Germinal center (tissue), 1 donor: ENCODE measurements at regions not wholly inside any gene's neighbourhood (a gene's known extent, or its start where the extent isn't known, plus 50 kb on each side); places are given as distances from the start of the nearest gene placed in this dataset.

ENCODE experiments used
- DNase-seq: peaks from one replicate; pipeline ENCODE4 v3.0.0; 2012; ENCODE audit warnings: mixed read lengths, low spot score

- no peak for DNase-seq
Observed at GRCh38 chr9:89911721-89912604, 307.2 kb downstream of the GADD45G start.

- DNase-seq = no peak
Observed at GRCh38 chr9:89912605-89912953, 307.8 kb downstream of the GADD45G start.

DNA sequence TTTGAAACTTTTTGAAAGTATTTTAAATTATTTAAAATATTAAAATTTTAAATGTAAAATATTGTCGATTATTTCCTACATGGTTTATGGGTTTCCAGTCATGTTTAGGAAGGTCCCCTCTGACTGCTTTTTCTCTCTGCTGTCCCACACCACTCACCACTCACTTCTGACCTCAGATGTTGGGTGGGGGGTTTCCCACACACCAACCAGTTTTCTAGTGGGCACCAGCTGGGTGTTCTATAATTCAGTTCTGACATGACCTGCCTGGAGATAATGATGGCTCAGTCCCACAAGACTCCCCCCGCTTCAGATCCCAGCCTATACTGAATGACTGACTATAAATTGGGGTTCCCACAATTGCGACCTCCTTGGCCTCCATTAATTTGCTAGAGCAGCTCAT is 310.4 kb downstream of the GADD45G start:
- DNase-seq = no peak

- DNase-seq = no peak
Observed at GRCh38 chr9:89916001-89916597, 311.3 kb downstream of the GADD45G start.

DNA sequence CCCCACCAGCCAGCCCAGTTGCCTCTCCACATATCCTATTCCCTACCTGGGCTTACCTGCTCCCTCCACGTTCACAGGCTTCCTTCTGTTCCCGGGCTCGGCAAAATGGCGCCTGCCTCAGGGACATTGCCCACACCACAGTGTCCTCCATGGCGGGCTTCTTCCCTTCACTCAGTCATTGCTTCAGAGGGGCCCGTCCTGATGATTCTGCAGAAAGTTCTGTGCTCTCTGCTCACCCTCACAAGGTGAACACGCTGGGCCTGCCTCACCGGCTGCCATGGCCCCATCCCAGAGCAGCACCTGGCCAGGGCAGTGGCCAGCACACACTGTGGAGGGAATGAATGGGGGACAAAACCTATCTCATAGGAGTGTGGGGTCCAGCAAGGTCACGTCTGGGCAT is 313.0 kb downstream of the GADD45G start:
- DNase-seq = no peak

DNA sequence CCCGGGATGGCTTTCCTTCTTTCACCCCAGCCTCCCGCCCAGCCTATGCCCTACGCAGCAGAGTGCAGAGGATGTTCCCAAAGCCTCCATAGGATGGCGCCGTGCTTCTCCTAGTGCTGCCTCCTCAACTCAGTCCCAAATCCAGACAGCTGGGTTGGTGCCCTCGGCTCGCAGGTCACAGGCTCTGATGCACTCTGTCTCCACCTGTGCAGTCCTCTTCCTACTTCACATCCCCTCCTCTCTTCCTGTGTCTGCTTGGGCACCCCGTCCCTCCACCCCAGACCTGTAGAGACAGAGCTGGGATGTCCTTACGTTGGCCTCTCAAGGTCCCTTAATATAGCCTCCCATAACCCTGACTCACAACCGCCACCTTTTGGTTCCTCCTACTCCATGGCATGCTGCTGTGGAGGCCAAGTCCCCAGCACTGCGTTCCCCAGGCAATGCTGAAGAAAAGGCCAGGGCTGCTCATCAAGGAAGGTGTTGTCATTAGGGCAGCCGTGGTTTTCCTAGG is 314.4 kb downstream of the GADD45G start:
- DNase-seq = peak; percentile 27

GRCh38 chr9:89920131-89920530 is 315.3 kb downstream of the GADD45G start:
- DNase-seq = no peak

DNA sequence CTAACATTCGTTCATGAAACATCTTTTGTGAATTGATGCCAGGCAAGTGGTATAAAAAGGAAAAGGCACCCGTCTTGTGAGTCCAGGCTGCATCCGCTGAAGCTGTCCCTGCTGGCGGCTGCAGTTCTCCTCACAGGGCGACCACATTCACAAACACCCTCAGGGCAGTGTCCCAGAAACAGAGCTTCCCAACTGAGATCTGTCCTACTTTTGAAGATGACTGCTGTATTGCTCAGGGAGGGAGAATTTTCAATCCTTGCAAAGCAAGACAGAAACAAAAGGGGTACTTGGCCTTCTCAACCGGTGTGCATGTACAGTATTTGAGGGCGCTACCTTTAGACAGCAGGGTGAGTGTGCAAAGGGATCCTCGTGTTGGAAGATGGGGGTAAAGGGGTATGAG is 316.1 kb downstream of the GADD45G start:
- no peak for DNase-seq

GRCh38 chr9:89922099-89922498 is 317.3 kb downstream of the GADD45G start:
- no peak for DNase-seq

DNA sequence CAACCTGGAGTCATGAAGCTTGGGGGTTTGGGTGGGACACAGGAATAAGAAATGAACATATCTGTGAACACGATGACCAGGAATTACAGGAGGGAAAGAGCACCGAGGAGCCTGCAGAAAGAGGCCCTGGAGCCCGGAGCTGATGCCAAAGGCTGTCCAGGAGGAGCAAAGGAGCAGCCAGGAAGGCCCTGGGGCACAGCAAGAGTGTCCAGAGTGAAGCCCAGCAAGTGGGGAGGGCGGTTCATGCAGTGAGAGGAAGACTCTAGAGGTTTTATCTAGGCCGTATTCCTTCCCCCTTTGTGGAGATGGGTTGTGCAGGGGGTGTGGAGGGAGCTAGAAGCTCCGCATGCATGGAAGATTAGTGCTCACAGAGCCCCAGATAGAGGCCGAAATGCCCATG is 318.4 kb downstream of the GADD45G start:
- no peak for DNase-seq

- peak; percentile 25 for DNase-seq
Observed at GRCh38 chr9:89923961-89924504, 319.2 kb downstream of the GADD45G start.

DNA sequence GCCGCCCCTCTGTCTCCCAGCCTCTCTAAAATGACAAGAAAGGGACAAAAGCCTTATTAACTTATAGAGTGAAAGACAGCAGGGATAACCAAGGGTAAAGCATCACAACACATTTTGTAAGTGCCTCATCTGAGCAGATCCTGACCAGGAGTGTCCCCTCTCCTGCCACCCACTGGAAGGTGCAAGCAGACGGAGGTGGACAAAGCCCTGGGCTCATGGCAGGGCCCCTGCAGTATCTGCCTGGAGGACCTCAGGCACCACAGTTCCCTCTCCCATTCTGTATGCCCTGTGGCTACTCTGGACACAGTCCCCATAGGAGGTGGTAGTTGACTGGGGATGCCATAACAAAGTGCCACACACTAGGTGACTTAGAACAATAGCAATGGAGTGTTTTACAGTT is 319.8 kb downstream of the GADD45G start:
- DNase-seq = no peak

- no peak for DNase-seq
Observed at GRCh38 chr9:89926167-89926566, 321.4 kb downstream of the GADD45G start.

- no peak for DNase-seq
Observed at GRCh38 chr9:89926691-89927220, 321.9 kb downstream of the GADD45G start.

- DNase-seq = no peak
Observed at GRCh38 chr9:89928106-89928505, 323.3 kb downstream of the GADD45G start.

GRCh38 chr9:89928521-89929275 is 323.9 kb downstream of the GADD45G start:
- no peak for DNase-seq

GRCh38 chr9:89929315-89929672 is 324.5 kb downstream of the GADD45G start:
- DNase-seq = no peak

- DNase-seq = no peak
Observed at GRCh38 chr9:89929673-89930480, 325.1 kb downstream of the GADD45G start.

- DNase-seq = no peak
Observed at GRCh38 chr9:89933578-89933977, 328.8 kb downstream of the GADD45G start.

DNA sequence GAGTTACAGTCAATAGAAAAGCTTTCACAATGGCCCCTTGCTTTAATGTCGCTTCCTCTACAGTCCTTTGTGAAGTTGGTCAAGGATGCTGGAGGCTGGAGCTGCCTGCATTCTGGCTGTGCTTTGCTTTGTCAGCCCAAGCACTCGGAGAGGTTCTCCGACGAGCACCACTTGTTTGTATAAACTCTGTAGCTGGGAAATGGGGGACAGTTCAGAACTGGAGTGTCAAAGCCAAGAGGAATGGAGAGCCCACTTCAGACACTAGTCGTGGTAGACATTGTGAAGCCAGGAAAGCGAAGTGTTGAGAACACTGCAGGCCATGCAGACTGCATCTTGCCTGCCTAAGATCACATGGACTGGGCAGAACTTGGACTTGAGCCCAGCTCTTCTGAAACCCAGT is 330.3 kb downstream of the GADD45G start:
- DNase-seq = no peak

DNA sequence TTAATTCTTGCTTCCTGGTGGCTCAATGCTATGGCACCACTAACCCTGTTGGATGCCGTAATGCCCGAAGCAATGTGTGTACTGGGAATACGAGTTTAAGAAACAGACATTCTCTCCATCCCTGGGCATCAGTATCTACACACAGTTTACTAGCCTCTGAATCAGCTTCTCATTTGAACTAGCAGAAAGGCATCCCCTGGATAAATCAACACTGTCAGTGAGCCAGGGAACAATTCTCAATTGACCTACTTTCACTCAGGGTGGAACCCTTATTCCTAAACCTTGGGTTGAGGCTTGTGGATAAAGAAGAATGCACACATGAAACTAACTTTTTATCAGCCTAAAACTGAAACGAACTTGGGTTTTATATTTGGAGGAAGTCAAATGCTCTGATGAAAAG is 331.0 kb downstream of the GADD45G start:
- no peak for DNase-seq
